ENCODE measurements at regions not wholly inside any gene's neighbourhood (a gene's known extent, or its start where the extent isn't known, plus 50 kb on each side); places are given as distances from the start of the nearest gene placed in this dataset.

GRCh38 chr1:5597991-5598823 lies 394.0 kb downstream of the NPHP4 start:
- DNase-seq (ENCODE audit: low read depth) = no peak

DNA sequence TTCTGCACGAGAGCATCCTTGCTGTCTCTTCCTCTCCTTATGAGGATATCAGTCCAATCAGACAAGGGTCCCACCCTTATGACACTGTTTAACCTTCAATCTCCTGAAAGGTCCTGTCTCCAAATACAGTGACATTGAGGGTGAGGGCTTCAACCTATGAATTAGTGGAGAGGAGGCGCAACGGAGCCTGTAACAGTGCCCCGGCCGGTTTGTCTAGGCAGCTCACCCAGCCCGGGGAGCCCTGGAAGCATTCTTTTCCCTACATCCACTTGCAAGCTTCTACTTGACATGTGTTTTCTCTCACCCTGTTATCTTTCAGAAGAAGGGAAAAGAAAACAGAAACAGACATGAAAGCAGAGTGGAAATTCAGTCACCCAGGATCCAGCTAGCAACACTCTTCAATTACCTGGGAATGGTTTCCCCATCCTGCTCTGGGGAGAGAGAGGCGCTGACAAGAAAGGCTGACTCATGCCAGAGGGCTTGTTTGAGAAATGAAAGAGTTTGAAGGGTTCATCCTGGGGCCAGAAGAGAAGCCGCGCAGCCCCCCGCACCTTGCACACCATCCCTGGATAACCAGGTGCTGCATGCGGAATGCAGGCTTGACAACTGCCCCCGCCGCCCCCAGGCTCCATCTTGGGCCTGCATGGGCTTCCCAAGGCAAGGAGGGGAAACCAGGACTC lies 394.9 kb downstream of the NPHP4 start:
- DNase-seq (ENCODE audit: low read depth) = no peak

DNA sequence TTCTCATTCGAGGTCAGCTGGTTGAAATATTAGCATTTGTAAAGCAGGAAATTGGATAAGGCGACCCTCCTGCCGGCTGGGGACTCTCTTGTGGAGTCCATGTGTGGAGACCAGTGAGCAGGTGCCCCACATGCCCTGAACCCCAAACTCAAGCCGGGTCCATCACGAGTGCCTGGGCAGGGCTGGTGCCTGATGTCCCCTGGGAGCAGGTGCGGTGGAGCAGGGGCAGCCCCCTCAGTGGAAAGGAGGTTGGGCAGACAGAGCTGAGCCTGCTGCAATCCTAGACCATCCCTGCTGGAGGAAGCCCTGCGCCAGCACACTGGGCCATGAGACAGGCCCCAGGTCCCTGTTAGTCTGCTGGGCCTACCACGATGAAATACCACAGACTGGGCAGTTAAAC lies 395.6 kb downstream of the NPHP4 start:
- no peak for DNase-seq (ENCODE audit: low read depth)

- no peak for DNase-seq (ENCODE audit: low read depth)
Measured at GRCh38 chr1:5595531-5596170, 396.6 kb downstream of the NPHP4 start.

DNA sequence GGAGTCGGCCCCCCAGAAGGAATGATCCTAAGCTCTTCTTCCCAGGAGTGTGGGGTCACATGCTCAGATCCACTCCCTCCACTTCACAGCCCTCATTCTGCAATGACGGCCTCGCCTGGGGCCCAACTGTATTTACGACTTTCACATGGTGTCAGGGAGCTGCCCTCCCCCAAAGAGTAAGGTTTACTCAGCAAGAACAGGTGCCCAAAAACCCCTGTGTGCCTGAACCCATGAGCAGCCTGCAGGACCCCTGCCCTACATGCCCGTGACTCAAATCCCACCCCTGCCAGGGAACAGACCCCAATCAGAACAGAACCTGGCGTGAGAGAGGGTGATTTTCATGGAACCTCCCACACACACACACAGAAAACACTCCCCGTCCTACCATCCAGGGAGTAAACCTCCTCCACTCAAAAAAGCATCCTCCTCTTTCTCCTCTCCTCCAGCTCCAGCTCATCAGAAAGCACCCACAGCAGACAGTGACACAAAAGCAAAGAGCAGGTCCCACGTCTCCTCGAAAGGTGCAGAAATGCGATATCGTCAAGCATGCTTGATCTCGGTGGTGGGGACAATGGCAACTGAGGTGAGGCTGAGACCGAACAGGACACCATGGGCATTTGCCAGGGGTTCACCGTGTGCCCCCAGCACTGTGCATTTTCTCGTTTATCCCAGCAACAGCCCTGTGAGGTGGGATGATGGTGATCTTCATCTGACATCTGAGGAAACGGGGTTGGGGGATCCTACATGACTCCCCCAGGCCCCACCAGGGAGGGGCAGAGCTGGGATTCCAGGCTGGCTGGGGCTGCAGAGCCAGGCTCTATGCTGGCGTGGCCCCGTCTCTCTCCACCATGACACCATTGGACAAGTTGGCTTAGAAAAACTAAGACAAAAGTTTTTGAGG lies 397.9 kb downstream of the NPHP4 start:
- DNase-seq (ENCODE audit: low read depth) = no peak

DNA sequence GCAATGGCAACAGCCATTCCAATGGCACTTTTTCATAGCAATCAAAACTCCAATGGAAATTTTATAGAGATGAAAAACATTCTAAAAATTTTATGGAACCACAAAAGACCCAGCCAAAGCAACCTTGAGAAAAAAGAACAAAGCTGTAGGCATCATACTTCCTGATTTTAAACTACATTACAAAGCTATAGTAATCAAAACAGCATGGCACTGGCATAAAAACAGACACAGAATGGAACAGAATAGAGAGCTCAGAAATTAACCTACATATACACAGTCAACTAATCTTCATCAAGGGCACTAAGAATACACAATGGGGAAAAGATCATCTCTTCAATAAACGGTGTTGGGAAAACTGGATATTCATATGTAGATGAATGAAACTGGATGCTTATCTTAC lies 401.5 kb downstream of the NPHP4 start:
- DNase-seq (ENCODE audit: low read depth) = no peak

DNA sequence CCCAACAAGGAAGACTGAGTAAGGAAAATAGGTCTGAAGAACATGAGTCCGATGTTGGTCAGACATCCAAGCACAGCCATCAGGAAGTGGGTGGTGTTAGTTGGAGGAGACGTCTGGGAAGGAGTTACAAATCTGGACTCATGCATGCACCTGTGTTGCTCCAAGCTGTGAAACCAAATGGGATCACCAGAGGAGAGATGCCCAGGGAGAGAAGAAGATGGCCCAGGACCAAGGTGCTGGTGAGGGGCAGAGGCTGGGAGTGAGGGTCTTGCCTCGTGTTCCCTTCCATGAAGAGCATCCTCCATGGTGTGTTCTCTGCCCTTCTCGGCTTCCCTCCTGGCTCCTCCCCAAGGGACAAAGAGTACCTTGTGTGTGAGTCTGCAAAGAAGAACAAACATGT lies 405.6 kb downstream of the NPHP4 start:
- DNase-seq (ENCODE audit: low read depth) = no peak

DNA sequence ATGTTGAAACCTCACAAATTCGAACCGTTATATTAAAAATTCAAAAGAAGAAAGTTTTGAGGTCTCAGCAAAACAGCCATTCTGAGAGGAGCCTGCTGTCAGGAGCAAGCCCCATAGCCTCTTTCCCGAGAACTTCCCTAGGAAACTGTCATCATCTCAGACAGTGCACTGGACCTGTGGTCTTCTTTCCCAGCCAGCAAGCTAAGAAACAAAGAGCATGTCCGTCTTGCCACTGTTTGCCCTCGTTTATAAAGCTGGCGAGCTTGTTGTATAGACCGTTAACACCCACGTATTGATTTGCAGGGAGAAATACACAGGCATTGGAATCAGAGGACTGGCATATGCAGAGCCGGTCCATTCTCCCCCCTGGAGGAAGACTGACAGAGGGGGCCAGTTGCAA lies 407.0 kb downstream of the NPHP4 start:
- no peak for DNase-seq (ENCODE audit: low read depth)

GRCh38 chr1:5580926-5581325 lies 411.3 kb downstream of the NPHP4 start:
- no peak for DNase-seq (ENCODE audit: low read depth)

- no peak for DNase-seq (ENCODE audit: low read depth)
Measured at GRCh38 chr1:5579966-5580365, 412.3 kb downstream of the NPHP4 start.

GRCh38 chr1:5578690-5579089 lies 413.5 kb downstream of the NPHP4 start:
- DNase-seq (ENCODE audit: low read depth) = no peak

GRCh38 chr1:5577255-5578040 lies 414.8 kb downstream of the NPHP4 start:
- DNase-seq (ENCODE audit: low read depth) = no peak

GRCh38 chr1:5576673-5577065 lies 415.6 kb downstream of the NPHP4 start:
- DNase-seq (ENCODE audit: low read depth) = no peak

GRCh38 chr1:5576011-5576672 lies 416.1 kb downstream of the NPHP4 start:
- DNase-seq (ENCODE audit: low read depth) = no peak

- no peak for DNase-seq (ENCODE audit: low read depth)
Measured at GRCh38 chr1:5575396-5575940, 416.8 kb downstream of the NPHP4 start.

- DNase-seq (ENCODE audit: low read depth) = no peak
Measured at GRCh38 chr1:5574641-5575040, 417.6 kb downstream of the NPHP4 start.

DNA sequence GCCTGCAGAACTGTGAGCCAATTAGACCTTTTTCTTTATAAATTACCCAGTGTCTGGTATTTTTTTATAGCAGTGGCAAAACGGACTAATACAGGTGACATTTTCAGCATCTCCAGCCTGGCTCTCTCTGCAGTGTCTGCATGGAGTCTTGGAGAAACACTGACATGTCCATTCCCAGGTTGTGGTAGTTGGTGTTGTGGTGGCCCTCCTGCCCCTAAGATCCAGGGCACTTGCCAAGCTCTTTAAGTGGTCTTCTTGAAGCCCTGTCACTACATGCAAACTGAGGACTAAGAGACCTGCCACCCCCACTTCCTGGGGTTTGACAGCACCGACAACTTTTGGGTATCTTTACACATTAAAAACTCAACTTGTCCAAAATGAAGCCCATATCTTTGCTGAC lies 419.4 kb downstream of the NPHP4 start:
- no peak for DNase-seq (ENCODE audit: low read depth)

DNA sequence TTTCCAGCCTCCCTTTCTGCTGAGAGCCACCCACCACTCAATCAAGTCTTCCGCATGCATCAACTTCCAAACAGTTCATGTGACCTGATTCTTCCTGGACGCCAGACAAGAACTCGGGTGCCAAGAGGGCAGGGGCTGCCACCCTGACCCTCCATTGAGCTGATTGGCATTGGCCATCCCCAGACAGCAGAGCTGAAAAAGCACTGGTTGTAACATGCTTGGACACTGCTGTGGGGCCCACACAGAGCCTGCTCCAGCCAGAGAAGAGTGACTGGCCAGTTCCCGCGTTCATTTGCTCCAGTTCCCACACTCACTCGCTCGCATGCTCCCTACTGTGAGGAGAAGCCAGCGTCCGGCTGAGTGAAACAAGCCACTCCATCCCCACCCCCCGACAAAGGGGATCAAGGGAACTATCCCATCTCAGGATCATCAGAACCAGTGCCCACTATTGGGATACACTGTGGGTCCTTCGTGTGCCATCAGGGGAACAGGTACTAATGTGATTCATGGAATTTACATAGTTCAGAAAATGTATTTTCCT lies 420.3 kb downstream of the NPHP4 start:
- DNase-seq (ENCODE audit: low read depth) = no peak

DNA sequence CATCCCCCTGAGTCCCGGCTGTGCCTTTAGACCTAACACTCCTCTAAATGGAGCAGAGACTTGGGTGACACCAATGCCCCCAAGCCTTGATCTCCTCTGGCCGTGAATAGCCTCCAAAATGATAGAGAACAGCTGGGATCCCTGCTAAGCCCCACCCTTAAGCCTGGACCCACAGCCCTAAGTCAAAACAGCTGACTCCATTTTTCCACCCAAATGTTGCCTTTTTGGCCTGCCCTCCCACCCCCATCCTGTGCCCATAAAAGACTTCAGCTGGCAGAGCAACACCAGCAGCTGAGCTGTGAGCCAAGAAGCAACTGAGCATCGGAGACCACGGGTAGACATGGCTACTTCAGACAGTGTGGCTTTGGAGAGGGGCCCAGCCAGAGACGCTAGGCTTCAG lies 420.8 kb downstream of the NPHP4 start:
- DNase-seq (ENCODE audit: low read depth) = no peak

DNA sequence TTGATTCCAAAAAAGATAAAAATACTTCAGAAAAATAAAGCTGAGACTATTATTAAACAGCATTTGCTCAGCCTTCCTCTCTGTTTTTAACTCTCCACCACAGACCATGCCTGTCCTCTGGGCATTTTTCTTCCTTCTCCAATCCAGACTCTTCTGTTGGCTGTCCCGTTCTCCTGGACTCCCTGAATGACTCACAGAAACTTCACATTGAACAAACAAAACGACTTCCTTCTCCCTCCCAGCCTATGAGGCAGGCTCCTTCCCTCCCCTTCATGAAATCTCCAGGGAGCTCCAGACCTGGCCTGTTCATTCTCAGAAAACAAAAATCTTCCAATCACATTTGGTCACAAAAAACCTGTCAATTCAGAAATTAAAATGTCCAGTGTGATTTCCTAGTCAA lies 421.3 kb downstream of the NPHP4 start:
- DNase-seq (ENCODE audit: low read depth) = no peak

Measured in activated T-cell treated with anti-CD3 and anti-CD28 coated beads for 1 hour (primary cell).